ENCODE measurements at regions not wholly inside any gene's neighbourhood (a gene's known extent, or its start where the extent isn't known, plus 50 kb on each side); places are given as distances from the start of the nearest gene placed in this dataset.
"Not testable (repeated sequence)": the region's sequence is repeated elsewhere in the genome, so short reads cannot be mapped to it uniquely, and the experiment has no call there.

DNA sequence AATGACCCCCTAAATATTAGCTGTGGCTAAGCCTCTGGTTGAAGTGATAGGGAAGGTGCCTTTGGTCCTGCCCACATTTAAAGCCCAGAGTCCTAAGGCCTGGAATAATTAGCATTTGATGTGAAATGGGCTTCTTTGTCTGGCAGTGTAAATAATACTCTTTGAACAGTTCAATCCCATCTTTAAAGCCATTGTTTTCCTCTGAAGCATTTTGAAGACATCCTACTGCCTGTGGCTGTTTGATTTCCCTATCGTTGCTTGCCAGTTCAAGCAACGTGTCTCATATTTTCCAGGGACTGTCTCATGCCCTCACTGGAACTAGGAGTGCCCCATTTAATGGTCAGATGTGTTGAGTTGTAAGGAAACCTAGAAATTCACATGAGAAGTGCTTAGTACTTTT, 89.3 kb upstream of the BTN3A2 start:
- TF ChIP-seq CTCF (IDR thresholded peaks at IDR 0.05; ENCODE audit: insufficient read depth, low read length, missing control alignments) = no peak
- CTCF ChIA-PET = interaction anchor here (2.1 kb wide), 1 partner anchor 9 kb away, joined by 11 read pairs; a partner anchor contains a TSS
- POLR2A ChIA-PET = no interaction called here
- no peak for DNase-seq (ENCODE audit: low read depth, low spot score)
- H3K4me3 ChIP-seq (ENCODE audit: low read depth, low read length) = no peak overlapping the region

DNA sequence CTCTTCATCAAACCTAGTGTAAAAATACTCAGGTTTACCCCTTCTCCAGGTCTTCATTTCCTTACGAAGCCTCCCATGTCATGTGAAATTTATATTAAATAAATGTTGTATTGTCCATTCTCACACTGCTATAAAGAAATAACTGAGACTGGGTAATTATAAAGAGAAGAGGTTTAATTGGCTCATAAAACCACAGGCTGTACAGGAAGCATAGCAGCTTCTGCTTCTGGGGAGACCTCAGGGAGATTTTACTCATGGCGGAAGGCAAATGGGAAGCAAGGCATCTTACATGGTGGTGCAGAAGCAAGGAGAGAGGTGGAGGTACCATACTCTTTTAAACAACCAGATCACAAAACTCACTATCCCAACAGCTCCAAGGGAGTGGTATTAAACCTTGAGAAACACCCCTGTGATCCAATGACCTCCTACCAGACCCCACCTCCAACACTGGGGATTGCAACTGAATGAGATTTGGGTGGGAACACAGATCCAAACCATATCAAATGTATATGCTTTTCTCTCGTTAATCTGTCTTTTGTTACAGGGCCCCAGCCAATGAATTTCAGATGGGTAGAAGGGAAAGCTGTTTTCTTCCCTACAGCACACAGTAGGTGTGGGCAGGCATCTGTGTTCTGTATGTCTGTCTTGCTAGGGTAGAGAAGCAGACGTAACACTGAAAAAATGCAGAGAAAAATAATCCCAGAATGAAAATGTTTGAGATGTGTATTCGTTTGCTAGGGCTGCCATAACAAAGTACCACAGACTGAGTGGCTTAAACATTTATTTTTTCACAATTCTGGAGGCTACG, 88.0 kb upstream of the BTN3A2 start:
- DNase-seq (ENCODE audit: low read depth, low spot score) = no peak
- CTCF ChIA-PET = interaction anchor here (1.2 kb wide), 1 partner anchor 45 kb away, joined by 3 read pairs; no protein-coding TSS in a partner anchor
- TF ChIP-seq CTCF (IDR thresholded peaks at IDR 0.05; ENCODE audit: insufficient read depth, low read length, missing control alignments) = no peak
- POLR2A ChIA-PET = no interaction called here
- H3K4me3 ChIP-seq (ENCODE audit: low read depth, low read length) = no peak overlapping the region

- ChIA-PET CTCF (interaction anchor here (0.6 to 0.7 kb wide), 2 partner anchors 183 to 317 kb away, joined by 3 read pairs; no protein-coding TSS in a partner anchor), POLR2A (no interaction called here)
- no peak overlapping the region for H3K4me3 ChIP-seq (ENCODE audit: low read depth, low read length)
- DNase-seq (ENCODE audit: low read depth, low spot score) = no peak
- TF ChIP-seq CTCF (IDR thresholded peaks at IDR 0.05; ENCODE audit: insufficient read depth, low read length, missing control alignments) = no peak
Measured at GRCh38 chr6:26278536-26278935, 86.5 kb upstream of the BTN3A2 start.

DNA sequence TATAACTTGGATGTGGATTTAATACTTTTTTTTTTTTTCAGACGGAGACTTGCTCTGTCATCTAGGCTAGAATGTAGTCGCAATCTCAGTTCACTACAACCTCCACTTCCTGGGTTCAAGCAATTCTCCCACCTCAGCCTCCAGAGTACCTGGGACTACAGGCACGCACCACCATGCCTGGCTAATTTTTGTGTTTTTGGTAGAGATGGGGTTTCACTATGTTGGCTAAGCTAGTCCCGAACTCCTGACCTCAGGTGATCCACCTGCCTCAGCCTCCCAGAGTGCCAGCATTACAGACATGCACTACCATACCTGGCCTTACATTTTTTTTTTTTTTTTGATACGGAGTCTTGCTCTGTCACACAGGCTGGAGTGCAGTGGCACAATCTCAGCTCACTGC, 85.6 kb upstream of the BTN3A2 start:
- CTCF ChIA-PET; H3K4me3 ChIP-seq (ENCODE audit: low read depth, low read length); DNase-seq (ENCODE audit: low read depth, low spot score); POLR2A ChIA-PET: not testable (repeated sequence)

DNA sequence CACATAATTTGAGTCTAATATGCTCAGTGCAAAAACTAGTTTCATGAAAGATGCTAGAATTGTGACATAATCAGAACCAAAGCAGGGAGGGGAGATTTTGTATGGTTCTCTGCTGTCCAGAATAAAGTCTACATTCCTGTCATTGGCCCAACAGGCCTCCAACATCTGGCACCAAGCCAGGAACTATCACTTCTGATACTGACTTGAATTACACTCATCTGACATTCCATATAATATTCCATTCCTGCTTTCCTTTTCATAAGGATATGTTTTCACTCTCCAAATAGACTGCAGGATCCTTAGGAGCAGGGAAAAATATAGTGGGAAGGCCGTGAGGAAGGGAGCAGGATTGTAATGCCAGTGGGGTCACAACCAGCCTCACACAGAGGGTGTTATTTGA, 84.6 kb upstream of the BTN3A2 start:
- no peak for DNase-seq (ENCODE audit: low read depth, low spot score)
- ChIA-PET POLR2A (no interaction called here), CTCF (no interaction called here)
- no peak overlapping the region for H3K4me3 ChIP-seq (ENCODE audit: low read depth, low read length)
- no peak for TF ChIP-seq CTCF (IDR thresholded peaks at IDR 0.05; ENCODE audit: insufficient read depth, low read length, missing control alignments)

DNA sequence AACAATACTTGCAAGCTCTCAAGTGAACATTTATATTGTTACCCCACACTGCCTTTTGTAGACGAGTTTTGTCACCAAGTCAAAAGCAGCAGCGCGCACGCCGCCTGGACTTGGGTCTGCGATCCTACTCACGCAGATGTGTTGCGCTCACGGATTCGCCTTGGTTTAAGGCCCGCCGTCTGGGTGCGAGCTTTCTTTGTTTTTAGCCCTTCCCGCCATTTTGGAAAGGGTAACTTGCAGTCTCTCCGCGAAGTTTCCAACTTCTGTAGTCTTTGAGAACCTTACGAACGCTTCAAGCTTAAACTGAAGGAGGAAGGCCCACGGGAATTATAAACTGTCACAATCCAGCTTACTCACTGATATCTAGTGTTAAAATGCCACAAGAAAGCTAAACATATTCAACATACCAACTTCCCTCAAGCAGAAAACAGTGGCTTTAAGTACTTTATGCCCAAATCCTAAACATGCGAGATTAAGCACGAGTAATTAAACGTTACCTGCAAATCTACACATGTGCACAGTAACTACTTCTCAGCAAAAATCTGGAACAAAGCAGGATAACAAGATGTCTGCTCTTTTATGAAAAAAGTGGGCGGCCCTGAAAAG, 80.4 kb upstream of the BTN3A2 start:
- CTCF ChIA-PET = interaction anchor here (0.8 to 2.3 kb wide), 6 partner anchors 10 to 311 kb away, joined by 3 to 11 read pairs (median 5); no protein-coding TSS in a partner anchor

More for the DNA sequence above, 80.4 kb upstream of the BTN3A2 start:
- POLR2A ChIA-PET = interaction anchor here (0.5 to 3.1 kb wide), 8 partner anchors 11 to 161 kb away, joined by 3 to 42 read pairs (median 4); a partner anchor contains a TSS
- no peak for DNase-seq (ENCODE audit: low read depth, low spot score)
- peak overlapping the region; percentile 90 for H3K4me3 ChIP-seq (ENCODE audit: low read depth, low read length)
- no peak for TF ChIP-seq CTCF (IDR thresholded peaks at IDR 0.05; ENCODE audit: insufficient read depth, low read length, missing control alignments)
